NT2/D1 (cell line): ENCODE measurements at regions not wholly inside any gene's neighbourhood (a gene's known extent, or its start where the extent isn't known, plus 50 kb on each side); places are given as distances from the start of the nearest gene placed in this dataset.
"Not testable (repeated sequence)": the region's sequence is repeated elsewhere in the genome, so short reads cannot be mapped to it uniquely, and the experiment has no call there.

Source experiments
- DNase-seq: peaks from one replicate; pipeline ENCODE4 v3.0.0-alpha.2; 2011; ENCODE audit warnings: low read depth, low spot score
- H3K27me3 ChIP-seq: 2 replicates; pipeline ENCODE4 v1.6.0; 2011; ENCODE audit warnings: mild to moderate bottlenecking; ENCODE audit not compliant: insufficient read length, insufficient read depth
- H3K36me3 ChIP-seq: 2 replicates; pipeline ENCODE4 v1.6.1; 2011; ENCODE audit warnings: mild to moderate bottlenecking, low read length, mixed read lengths; ENCODE audit not compliant: insufficient read depth, insufficient read length
- H3K4me1 ChIP-seq: 2 replicates; pipeline ENCODE4 v1.5.1; 2011; ENCODE audit not compliant: insufficient read depth, insufficient read length
- H3K4me3 ChIP-seq: 2 replicates; pipeline ENCODE4 v1.5.1; 2011; ENCODE audit warnings: low read depth; ENCODE audit not compliant: insufficient read length
- H3K9ac ChIP-seq: 2 replicates; pipeline ENCODE4 v1.6.0; 2011; ENCODE audit warnings: low read depth; ENCODE audit not compliant: insufficient read length
- H3K9me3 ChIP-seq: 2 replicates; pipeline ENCODE4 v1.5.1; 2011; ENCODE audit warnings: mild to moderate bottlenecking, low read length; ENCODE audit not compliant: insufficient read depth

DNA sequence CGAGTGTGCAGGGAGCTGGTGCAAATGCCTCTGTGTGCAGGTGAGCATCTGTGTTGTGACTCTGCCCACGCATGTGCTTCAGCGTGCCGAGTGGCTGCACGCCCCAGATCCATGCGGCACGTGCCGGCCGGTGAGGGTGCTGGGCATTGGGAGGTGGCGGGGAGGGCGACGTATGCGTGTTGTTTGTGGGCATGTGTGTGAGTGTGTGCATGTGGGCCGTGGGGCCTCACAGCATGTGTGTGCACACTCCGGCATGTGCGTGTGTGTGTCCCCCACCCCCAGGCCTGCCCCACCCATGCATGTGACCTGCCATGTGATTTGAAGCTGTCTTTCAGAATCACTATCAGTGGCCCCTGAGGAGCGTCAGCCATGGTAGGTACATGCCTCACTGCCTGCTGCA, 97.7 kb upstream of the ZSCAN2 start:
- not testable (repeated sequence) for H3K9me3 ChIP-seq, H3K27me3 ChIP-seq, H3K36me3 ChIP-seq, H3K4me1 ChIP-seq, H3K4me3 ChIP-seq, DNase-seq, H3K9ac ChIP-seq

GRCh38 chr15:84505552-84505951, 95.3 kb upstream of the ZSCAN2 start:
- H3K9ac ChIP-seq, H3K36me3 ChIP-seq, DNase-seq: not testable (repeated sequence)

GRCh38 chr15:84512324-84512723, 88.5 kb upstream of the ZSCAN2 start:
- not testable (repeated sequence) for H3K9me3 ChIP-seq, H3K27me3 ChIP-seq, H3K4me3 ChIP-seq, H3K4me1 ChIP-seq, H3K36me3 ChIP-seq, H3K9ac ChIP-seq, DNase-seq

More at GRCh38 chr15:84505552-84505951, 95.3 kb upstream of the ZSCAN2 start:
- not testable (repeated sequence) for H3K4me1 ChIP-seq, H3K9me3 ChIP-seq, H3K27me3 ChIP-seq, H3K4me3 ChIP-seq

GRCh38 chr15:84516773-84517172, 84.0 kb upstream of the ZSCAN2 start:
- H3K36me3 ChIP-seq, H3K4me1 ChIP-seq: not testable (repeated sequence)
- DNase-seq: peak; percentile 1

GRCh38 chr15:84525491-84526344, 75.1 kb upstream of the ZSCAN2 start:
- not testable (repeated sequence) for H3K36me3 ChIP-seq, DNase-seq, H3K27me3 ChIP-seq, H3K4me3 ChIP-seq, H3K9me3 ChIP-seq, H3K4me1 ChIP-seq, H3K9ac ChIP-seq

More at GRCh38 chr15:84516773-84517172, 84.0 kb upstream of the ZSCAN2 start:
- H3K27me3 ChIP-seq, H3K9me3 ChIP-seq, H3K4me3 ChIP-seq, H3K9ac ChIP-seq: not testable (repeated sequence)

DNA sequence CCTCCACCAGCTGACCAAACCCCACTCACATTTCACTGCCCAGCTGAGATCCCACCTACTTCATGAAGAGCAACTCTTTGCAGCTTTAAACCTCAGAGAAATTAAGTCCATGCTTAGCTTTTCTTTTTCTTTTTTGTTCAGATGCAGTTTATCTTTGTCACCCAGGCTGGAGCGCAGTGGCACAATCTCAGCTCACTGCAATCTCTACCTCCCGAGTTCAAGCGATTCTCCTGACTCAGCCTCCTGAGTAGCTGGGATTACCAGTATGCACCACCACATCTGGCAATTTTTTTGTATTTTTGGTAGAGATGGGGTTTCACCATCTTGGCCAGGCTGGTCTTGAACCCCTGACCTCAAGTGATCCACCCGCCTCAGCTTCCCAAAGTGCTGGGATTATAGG, 70.1 kb upstream of the ZSCAN2 start:
- H3K4me3 ChIP-seq, DNase-seq, H3K9ac ChIP-seq, H3K9me3 ChIP-seq, H3K27me3 ChIP-seq, H3K4me1 ChIP-seq, H3K36me3 ChIP-seq: not testable (repeated sequence)

DNA sequence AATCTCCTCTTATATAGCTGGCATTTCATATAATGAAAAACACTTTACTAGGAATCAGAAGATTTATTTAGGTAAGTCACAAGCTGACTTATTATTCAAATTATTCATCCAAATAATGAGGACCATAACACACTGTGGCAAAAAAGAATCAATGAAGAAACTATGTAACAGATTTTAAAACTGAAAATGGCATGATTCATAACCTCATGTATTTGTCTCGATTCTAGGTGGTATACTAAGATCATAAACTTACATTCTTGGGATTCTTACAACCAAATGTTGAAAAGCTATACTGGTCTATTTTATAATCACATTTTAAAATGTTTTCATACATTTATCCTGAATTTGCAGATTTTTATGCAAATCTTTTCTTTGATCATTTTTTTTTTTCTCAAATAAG, 69.6 kb upstream of the ZSCAN2 start:
- not testable (repeated sequence) for H3K27me3 ChIP-seq, H3K36me3 ChIP-seq, H3K4me3 ChIP-seq, DNase-seq, H3K9ac ChIP-seq, H3K9me3 ChIP-seq, H3K4me1 ChIP-seq

GRCh38 chr15:84531709-84532367, 69.0 kb upstream of the ZSCAN2 start:
- H3K27me3 ChIP-seq, H3K9ac ChIP-seq, H3K9me3 ChIP-seq, DNase-seq, H3K4me1 ChIP-seq, H3K4me3 ChIP-seq, H3K36me3 ChIP-seq: not testable (repeated sequence)

- not testable (repeated sequence) for H3K27me3 ChIP-seq, H3K4me1 ChIP-seq, H3K9me3 ChIP-seq, H3K9ac ChIP-seq, H3K36me3 ChIP-seq, H3K4me3 ChIP-seq, DNase-seq
Measured at GRCh38 chr15:84533705-84534104, 67.1 kb upstream of the ZSCAN2 start.

GRCh38 chr15:84534561-84535235, 66.1 kb upstream of the ZSCAN2 start:
- not testable (repeated sequence) for H3K9me3 ChIP-seq, H3K9ac ChIP-seq, H3K27me3 ChIP-seq, H3K36me3 ChIP-seq, DNase-seq, H3K4me3 ChIP-seq, H3K4me1 ChIP-seq

DNA sequence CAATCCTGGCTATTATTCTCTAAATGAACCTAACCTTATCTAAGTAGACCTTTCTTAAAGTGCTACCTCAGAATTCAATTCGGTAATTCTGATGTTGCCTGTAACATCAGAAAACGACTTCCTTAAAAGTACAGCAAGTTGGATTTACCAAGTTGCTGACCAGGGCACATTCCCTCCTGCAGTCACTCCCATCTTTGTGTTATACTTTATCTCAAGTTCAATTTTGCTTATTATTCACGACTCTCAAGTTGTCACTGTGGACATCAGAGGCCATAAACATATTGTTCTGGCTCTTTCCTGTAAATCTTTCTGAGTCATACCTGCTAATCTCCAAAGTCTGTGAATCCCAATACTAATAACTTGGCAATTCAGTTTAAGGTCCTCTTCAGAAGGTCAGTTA, 64.6 kb upstream of the ZSCAN2 start:
- H3K27me3 ChIP-seq, H3K36me3 ChIP-seq, H3K9me3 ChIP-seq, H3K9ac ChIP-seq, H3K4me1 ChIP-seq, H3K4me3 ChIP-seq, DNase-seq: not testable (repeated sequence)

DNA sequence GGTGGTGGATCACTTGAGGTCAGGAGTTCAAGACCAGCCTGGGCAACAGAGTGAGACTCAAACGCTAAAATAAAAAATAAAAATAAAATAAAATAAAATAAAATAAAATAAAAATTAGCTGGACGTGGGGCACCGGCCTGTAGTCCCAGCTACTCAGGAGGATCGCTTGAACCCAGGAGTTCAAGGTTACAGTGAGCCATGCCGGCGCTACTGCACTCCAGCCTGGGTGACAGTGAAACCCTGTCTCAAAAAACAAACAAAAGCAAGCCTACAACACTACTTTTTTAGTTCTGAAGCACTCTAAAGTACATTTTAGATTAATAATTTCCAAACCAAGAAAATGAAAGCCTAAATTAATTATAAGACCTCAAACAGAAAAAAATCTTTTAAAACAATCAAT, 56.2 kb upstream of the ZSCAN2 start:
- H3K4me1 ChIP-seq, DNase-seq, H3K9me3 ChIP-seq, H3K27me3 ChIP-seq, H3K4me3 ChIP-seq, H3K36me3 ChIP-seq, H3K9ac ChIP-seq: not testable (repeated sequence)
